Keratinocyte (primary cell): ENCODE measurements at regions not wholly inside any gene's neighbourhood (a gene's known extent, or its start where the extent isn't known, plus 50 kb on each side); places are given as distances from the start of the nearest gene placed in this dataset.

Source experiments
- DNase-seq: peaks from one replicate; pipeline ENCODE4 v3.0.0-alpha.2; 2011; ENCODE audit warnings: low read depth, missing footprints, low spot score
- FAIRE-seq: peaks from 2 replicates; lab custom pipeline; 2011; peaks lifted over from hg19 to GRCh38; lab: Jason Lieb, UNC
- H2AFZ ChIP-seq: 2 replicates; pipeline ENCODE4 v1.6.0; 2012; ENCODE audit warnings: low read length, control low read depth, inconsistent platforms; ENCODE audit not compliant: control insufficient read depth
- H3K27ac ChIP-seq: 2 replicates; pipeline ENCODE4 v1.5.1; 2011; ENCODE audit warnings: low read length; ENCODE audit not compliant: control insufficient read depth, insufficient read depth
- H3K27me3 ChIP-seq: 3 replicates; pipeline ENCODE4 v1.6.0; 2011; ENCODE audit warnings: low read length; ENCODE audit not compliant: control insufficient read depth, insufficient read depth; ENCODE audit errors: extremely low read depth
- H3K36me3 ChIP-seq, 2 experiments: 2 replicates in 1 of 2; 3 replicates in 1 of 2; pipeline ENCODE4 v1.5.1; 2011; ENCODE audit warnings: low read length in 2 of 2, mild to moderate bottlenecking in 1 of 2; ENCODE audit not compliant: control insufficient read depth in 2 of 2, insufficient read depth in 2 of 2; ENCODE audit errors: extremely low read depth in 1 of 2
- H3K4me1 ChIP-seq: 3 replicates; pipeline ENCODE4 v1.5.1; 2011; ENCODE audit warnings: low read length; ENCODE audit not compliant: control insufficient read depth, insufficient read depth; ENCODE audit errors: extremely low read depth
- H3K4me2 ChIP-seq: 3 replicates; pipeline ENCODE4 v1.6.0; 2011; ENCODE audit warnings: low read depth, low read length; ENCODE audit not compliant: control insufficient read depth, insufficient read depth; ENCODE audit errors: extremely low read depth
- H3K4me3 ChIP-seq, 3 experiments: fragments of 200-600 bp in 1 of 3; sonication (generic) in 1 of 3; 2 replicates in 2 of 3; 3 replicates in 1 of 3; pipeline ENCODE4 v1.5.1; 2011 to 2016; ENCODE audit warnings: low read length in 3 of 3, mild to moderate bottlenecking in 3 of 3, control low read depth in 2 of 3, inconsistent platforms in 1 of 3, low read depth in 1 of 3, mixed read lengths in 1 of 3, mixed run types in 1 of 3, moderate library complexity in 1 of 3; ENCODE audit not compliant: control insufficient read depth in 2 of 3, insufficient read depth in 2 of 3; ENCODE audit errors: extremely low read depth in 1 of 3
- H3K79me2 ChIP-seq: 2 replicates; pipeline ENCODE4 v1.6.0; 2012; ENCODE audit warnings: low read length; ENCODE audit not compliant: control insufficient read depth, insufficient read depth
- H3K9ac ChIP-seq: 3 replicates; pipeline ENCODE4 v1.6.0; 2011; ENCODE audit warnings: low read length; ENCODE audit not compliant: control insufficient read depth, insufficient read depth; ENCODE audit errors: extremely low read depth
- H3K9me1 ChIP-seq: 3 replicates; pipeline ENCODE4 v1.6.0; 2011; ENCODE audit warnings: low read length; ENCODE audit not compliant: control insufficient read depth, insufficient read depth; ENCODE audit errors: extremely low read depth
- H3K9me3 ChIP-seq: 2 replicates; pipeline ENCODE4 v1.5.1; 2012; ENCODE audit warnings: low read depth, low read length; ENCODE audit not compliant: control insufficient read depth
- H4K20me1 ChIP-seq: 3 replicates; pipeline ENCODE4 v1.6.0; 2011; ENCODE audit warnings: low read length; ENCODE audit not compliant: control insufficient read depth, insufficient read depth; ENCODE audit errors: extremely low read depth
- CTCF ChIP-seq, 3 experiments: IDR thresholded peaks in 1 of 3; conservative IDR thresholded peaks in 1 of 3; optimal IDR thresholded peaks in 1 of 3; 2 replicates in 2 of 3; 3 replicates in 1 of 3; pipeline versions ENCODE3 to v1.5.1; 2011; ENCODE audit warnings: low read length in 3 of 3, mild to moderate bottlenecking in 3 of 3, moderate library complexity in 2 of 3, control low read depth in 1 of 3, inconsistent platforms in 1 of 3; ENCODE audit not compliant: insufficient read depth in 2 of 3; ENCODE audit errors: extremely low read depth in 1 of 3
- EZH2 ChIP-seq: IDR thresholded peaks from one replicate; pipeline ENCODE4 v1.6.1; 2012; ENCODE audit warnings: inconsistent platforms, mild to moderate bottlenecking, low read length, moderate library complexity
- dilution Hi-C: fragments of 300-500 bp; cut with MboI; formaldehyde crosslinking; loops from one replicate; pipeline ENCODE4 v1.7.0; 2020; ENCODE audit warnings: low sequenced_read_pairs; ENCODE audit not compliant: extremely low pct_ligation_motif_present

- no peak overlapping the region for H3K4me3 ChIP-seq
- H3K9me1 ChIP-seq = no peaks in the 10 kb centered on the region
- no peaks in the 10 kb centered on the region for H4K20me1 ChIP-seq
- H3K4me1 ChIP-seq = no peaks in the 10 kb centered on the region
- FAIRE-seq = no peak
- no peaks in the 10 kb centered on the region for H3K9me3 ChIP-seq
- DNase-seq = no peak
- TF ChIP-seq EZH2 (no peak), CTCF (optimal IDR thresholded peaks at IDR 0.05 in 1 of 3, IDR thresholded peaks at IDR 0.05 in 1 of 3, conservative IDR thresholded peaks at IDR 0.05 in 1 of 3; ENCODE audit: extremely low read depth in 1 of 3, insufficient read depth in 2 of 3, low read length in 3 of 3) (no peak)
- H3K27ac ChIP-seq = no peak overlapping the region
- dilution Hi-C loops = no loop called here
- H2AFZ ChIP-seq = no peak overlapping the region
- no peaks in the 10 kb centered on the region for H3K36me3 ChIP-seq
- H3K27me3 ChIP-seq = no peaks in the 10 kb centered on the region
- H3K79me2 ChIP-seq = no peaks in the 10 kb centered on the region
- no peak overlapping the region for H3K9ac ChIP-seq
- no peak overlapping the region for H3K4me2 ChIP-seq
Observed at GRCh38 chr4:29243851-29244250, 1476.3 kb upstream of the PCDH7 start.

GRCh38 chr4:29259556-29259955 lies 1460.6 kb upstream of the PCDH7 start:
- no peak overlapping the region for H3K4me2 ChIP-seq

More at GRCh38 chr4:29259556-29259955, 1460.6 kb upstream of the PCDH7 start:
- Histone ChIP-seq H3K27me3 (no peaks in the 10 kb centered on the region), H2AFZ (no peak overlapping the region), H3K27ac (no peak overlapping the region), H3K9ac (no peak overlapping the region), H3K79me2 (no peaks in the 10 kb centered on the region), H3K4me1 (no peaks in the 10 kb centered on the region), H3K9me3 (no peaks in the 10 kb centered on the region), H3K36me3 (no peaks in the 10 kb centered on the region), H3K4me3 (no peak overlapping the region), H4K20me1 (no peaks in the 10 kb centered on the region), H3K9me1 (no peaks in the 10 kb centered on the region)
- FAIRE-seq (no peak), DNase-seq (no peak)
- TF ChIP-seq CTCF (optimal IDR thresholded peaks at IDR 0.05 in 1 of 3, IDR thresholded peaks at IDR 0.05 in 1 of 3, conservative IDR thresholded peaks at IDR 0.05 in 1 of 3; ENCODE audit: extremely low read depth in 1 of 3, insufficient read depth in 2 of 3, low read length in 3 of 3) (no peak), EZH2 (no peak)
- dilution Hi-C loops = no loop called here
